ENCODE measurements at regions not wholly inside any gene's neighbourhood (a gene's known extent, or its start where the extent isn't known, plus 50 kb on each side); places are given as distances from the start of the nearest gene placed in this dataset.

- TF ChIP-seq CTCF (IDR thresholded peaks at IDR 0.05; ENCODE audit: low read depth, low read length, missing control alignments), result no peak
- no peak overlapping the region for H3K4me3 ChIP-seq (replicated peaks; ENCODE audit: low read depth, low read length)
- no peak for DNase-seq (ENCODE audit: extremely low read depth, low read depth)
Measured at GRCh38 chr5:167271511-167271910, 1019.9 kb upstream of the WWC1 start.

- no peak for DNase-seq (ENCODE audit: extremely low read depth, low read depth)
- H3K4me3 ChIP-seq (replicated peaks; ENCODE audit: low read depth, low read length), result no peak overlapping the region
- TF ChIP-seq CTCF (IDR thresholded peaks at IDR 0.05; ENCODE audit: low read depth, low read length, missing control alignments), result no peak
Measured at GRCh38 chr5:167280111-167280510, 1011.3 kb upstream of the WWC1 start.

GRCh38 chr5:167281925-167282324 lies 1009.5 kb upstream of the WWC1 start:
- DNase-seq (ENCODE audit: extremely low read depth, low read depth), result no peak
- no peak for TF ChIP-seq CTCF (IDR thresholded peaks at IDR 0.05; ENCODE audit: low read depth, low read length, missing control alignments)
- H3K4me3 ChIP-seq (replicated peaks; ENCODE audit: low read depth, low read length), result no peak overlapping the region

- no peak overlapping the region for H3K4me3 ChIP-seq (replicated peaks; ENCODE audit: low read depth, low read length)
- TF ChIP-seq CTCF (IDR thresholded peaks at IDR 0.05; ENCODE audit: low read depth, low read length, missing control alignments), result no peak
- no peak for DNase-seq (ENCODE audit: extremely low read depth, low read depth)
Measured at GRCh38 chr5:167283691-167284090, 1007.8 kb upstream of the WWC1 start.

GRCh38 chr5:167284222-167284890 lies 1007.1 kb upstream of the WWC1 start:
- no peak overlapping the region for H3K4me3 ChIP-seq (replicated peaks; ENCODE audit: low read depth, low read length)
- no peak for DNase-seq (ENCODE audit: extremely low read depth, low read depth)
- no peak for TF ChIP-seq CTCF (IDR thresholded peaks at IDR 0.05; ENCODE audit: low read depth, low read length, missing control alignments)

GRCh38 chr5:167285591-167285990 lies 1005.9 kb upstream of the WWC1 start:
- DNase-seq (ENCODE audit: extremely low read depth, low read depth), result no peak
- no peak for TF ChIP-seq CTCF (IDR thresholded peaks at IDR 0.05; ENCODE audit: low read depth, low read length, missing control alignments)
- no peak overlapping the region for H3K4me3 ChIP-seq (replicated peaks; ENCODE audit: low read depth, low read length)

- no peak overlapping the region for H3K4me3 ChIP-seq (replicated peaks; ENCODE audit: low read depth, low read length)
- TF ChIP-seq CTCF (IDR thresholded peaks at IDR 0.05; ENCODE audit: low read depth, low read length, missing control alignments), result no peak
- no peak for DNase-seq (ENCODE audit: extremely low read depth, low read depth)
Measured at GRCh38 chr5:167286891-167287290, 1004.6 kb upstream of the WWC1 start.
